ENCODE measurements at regions not wholly inside any gene's neighbourhood (a gene's known extent, or its start where the extent isn't known, plus 50 kb on each side); places are given as distances from the start of the nearest gene placed in this dataset.

- TF ChIP-seq CTCF (conservative IDR thresholded peaks at IDR 0.05) = no peak
- Histone ChIP-seq H3K27ac (ENCODE audit: low read depth, low read length) (no peak overlapping the region), H3K4me1 (ENCODE audit: control insufficient read depth, insufficient read depth, low read length) (no peaks in the 10 kb centered on the region), H3K36me3 (ENCODE audit: control insufficient read depth, insufficient read depth, low read length) (no peaks in the 10 kb centered on the region), H3K4me3 (ENCODE audit: low read length) (no peak overlapping the region), H3K9me3 (ENCODE audit: control insufficient read depth, low read length) (no peaks in the 10 kb centered on the region), H3K9ac (ENCODE audit: extremely low read depth, low read length, poor library complexity, severe bottlenecking) (no peak overlapping the region), H3K27me3 (ENCODE audit: control insufficient read depth, insufficient read depth, low read length, poor library complexity, severe bottlenecking) (no peaks in the 10 kb centered on the region)
- WGBS, 2 experiments (ENCODE audit: insufficient coverage in 1 of 2, insufficient read length in 1 of 2) = 93 to 98% methylated on average over 6 to 10 of the region's 10 CpGs
- Mint-ChIP-seq H3K4me1 (peaks cover 9% of the 10 kb centered on the region), H3K4me3 (no peak overlapping the region), H3K9me3 (peaks cover 4% of the 10 kb centered on the region), H3K36me3 (ENCODE audit: low read depth) (peaks cover 5% of the 10 kb centered on the region), H3K27me3 (ENCODE audit: insufficient read depth) (no peaks in the 10 kb centered on the region), H3K27ac (no peak overlapping the region)
- DNase-seq = no peak
Measured at GRCh38 chr14:38134416-38135030, 73.2 kb upstream of the SSTR1 start.

- H3K4me3 ChIP-seq (ENCODE audit: low read length) = no peak overlapping the region
- H3K4me3 Mint-ChIP-seq = no peak overlapping the region
Measured at GRCh38 chr14:38135106-38135867, 72.4 kb upstream of the SSTR1 start.

GRCh38 chr14:38137005-38137404, 70.7 kb upstream of the SSTR1 start:
- no peaks in the 10 kb centered on the region for H3K9me3 ChIP-seq (ENCODE audit: control insufficient read depth, low read length)
- H3K27ac ChIP-seq (ENCODE audit: low read depth, low read length) = no peak overlapping the region
- no peak overlapping the region for H3K9ac ChIP-seq (ENCODE audit: extremely low read depth, low read length, poor library complexity, severe bottlenecking)
- Mint-ChIP-seq H3K9me3 (no peaks in the 10 kb centered on the region), H3K27me3 (ENCODE audit: insufficient read depth) (no peaks in the 10 kb centered on the region), H3K27ac (no peak overlapping the region), H3K4me1 (peaks cover 4% of the 10 kb centered on the region), H3K36me3 (ENCODE audit: low read depth) (peaks cover 2% of the 10 kb centered on the region), H3K4me3 (no peak overlapping the region)
- no peak for TF ChIP-seq CTCF (conservative IDR thresholded peaks at IDR 0.05)
- 83% methylated on average over 1 of the region's 1 CpG; no CpG with 5 or more reads in 1 of the 2 experiments for WGBS, 2 experiments (ENCODE audit: insufficient coverage in 1 of 2, insufficient read length in 1 of 2)
- H3K36me3 ChIP-seq (ENCODE audit: control insufficient read depth, insufficient read depth, low read length) = no peaks in the 10 kb centered on the region
- H3K4me3 ChIP-seq (ENCODE audit: low read length) = no peak overlapping the region
- DNase-seq = no peak
- no peaks in the 10 kb centered on the region for H3K4me1 ChIP-seq (ENCODE audit: control insufficient read depth, insufficient read depth, low read length)
- no peaks in the 10 kb centered on the region for H3K27me3 ChIP-seq (ENCODE audit: control insufficient read depth, insufficient read depth, low read length, poor library complexity, severe bottlenecking)

More at GRCh38 chr14:38135106-38135867, 72.4 kb upstream of the SSTR1 start:
- H3K27ac ChIP-seq (ENCODE audit: low read depth, low read length) = no peak overlapping the region
- Mint-ChIP-seq H3K27me3 (ENCODE audit: insufficient read depth) (no peaks in the 10 kb centered on the region), H3K36me3 (ENCODE audit: low read depth) (peaks cover 3% of the 10 kb centered on the region), H3K9me3 (peaks cover 3% of the 10 kb centered on the region), H3K27ac (no peak overlapping the region), H3K4me1 (peaks cover 5% of the 10 kb centered on the region)
- no peak for DNase-seq
- TF ChIP-seq CTCF (conservative IDR thresholded peaks at IDR 0.05) = no peak
- no peaks in the 10 kb centered on the region for H3K4me1 ChIP-seq (ENCODE audit: control insufficient read depth, insufficient read depth, low read length)
- H3K27me3 ChIP-seq (ENCODE audit: control insufficient read depth, insufficient read depth, low read length, poor library complexity, severe bottlenecking) = no peaks in the 10 kb centered on the region
- no peak overlapping the region for H3K9ac ChIP-seq (ENCODE audit: extremely low read depth, low read length, poor library complexity, severe bottlenecking)
- no peaks in the 10 kb centered on the region for H3K9me3 ChIP-seq (ENCODE audit: control insufficient read depth, low read length)
- no peaks in the 10 kb centered on the region for H3K36me3 ChIP-seq (ENCODE audit: control insufficient read depth, insufficient read depth, low read length)
- WGBS, 2 experiments (ENCODE audit: insufficient coverage in 1 of 2, insufficient read length in 1 of 2) = 95% methylated on average over 5 of the region's 5 CpGs; no CpG with 5 or more reads in 1 of the 2 experiments
